ENCODE measurements at regions not wholly inside any gene's neighbourhood (a gene's known extent, or its start where the extent isn't known, plus 50 kb on each side); places are given as distances from the start of the nearest gene placed in this dataset.

GRCh38 chr3:162376761-162377160 is 880.2 kb downstream of the OTOL1 start:
- TF ChIP-seq EP300 (IDR thresholded peaks at IDR 0.05) (no peak), POLR2A (IDR thresholded peaks at IDR 0.05) (no peak), POLR2AphosphoS5 (IDR thresholded peaks at IDR 0.05) (no peak), CTCF (IDR thresholded peaks at IDR 0.05) (no peak)
- ATAC-seq: no peak
- 55 to 58% methylated on average over 1 of the region's 1 CpG for WGBS, 2 donors (ENCODE audit: low coverage in 1 of 2)
- Histone ChIP-seq H3K4me1 (no peaks in the 10 kb centered on the region), H3K27me3 (no peaks in the 10 kb centered on the region), H3K27ac (no peak overlapping the region), H3K36me3 (no peaks in the 10 kb centered on the region), H3K9me3 (no peaks in the 10 kb centered on the region), H3K4me3 (no peak overlapping the region)

GRCh38 chr3:162377608-162378007 is 881.0 kb downstream of the OTOL1 start:
- no peaks in the 10 kb centered on the region for H3K36me3 ChIP-seq
- no peak for ATAC-seq
- WGBS, 2 donors (ENCODE audit: low coverage in 1 of 2): 87 to 100% methylated on average over 2 to 5 of the region's 5 CpGs

GRCh38 chr3:162385387-162385786 is 888.8 kb downstream of the OTOL1 start:
- no peak overlapping the region for H3K27ac ChIP-seq

More at GRCh38 chr3:162377608-162378007, 881.0 kb downstream of the OTOL1 start:
- Histone ChIP-seq H3K9me3 (no peaks in the 10 kb centered on the region), H3K4me1 (no peaks in the 10 kb centered on the region), H3K27me3 (no peaks in the 10 kb centered on the region), H3K27ac (no peak overlapping the region), H3K4me3 (no peak overlapping the region)
- TF ChIP-seq EP300 (IDR thresholded peaks at IDR 0.05) (no peak), POLR2AphosphoS5 (IDR thresholded peaks at IDR 0.05) (no peak), CTCF (IDR thresholded peaks at IDR 0.05) (no peak), POLR2A (IDR thresholded peaks at IDR 0.05) (no peak)

GRCh38 chr3:162390891-162391290 is 894.3 kb downstream of the OTOL1 start:
- ATAC-seq: no peak
- no peaks in the 10 kb centered on the region for H3K36me3 ChIP-seq
- no peaks in the 10 kb centered on the region for H3K27me3 ChIP-seq
- WGBS, 2 donors (ENCODE audit: low coverage in 1 of 2): 48 to 83% methylated on average over 1 to 3 of the region's 3 CpGs
- no peak overlapping the region for H3K4me3 ChIP-seq
- TF ChIP-seq POLR2AphosphoS5 (IDR thresholded peaks at IDR 0.05) (no peak), POLR2A (IDR thresholded peaks at IDR 0.05) (no peak), EP300 (IDR thresholded peaks at IDR 0.05) (no peak)
- no peak overlapping the region for H3K27ac ChIP-seq
- no peaks in the 10 kb centered on the region for H3K9me3 ChIP-seq
- no peaks in the 10 kb centered on the region for H3K4me1 ChIP-seq

More at GRCh38 chr3:162385387-162385786, 888.8 kb downstream of the OTOL1 start:
- WGBS, 2 donors (ENCODE audit: low coverage in 1 of 2): 77 to 79% methylated on average over 1 of the region's 1 CpG
- H3K4me1 ChIP-seq: no peaks in the 10 kb centered on the region
- no peaks in the 10 kb centered on the region for H3K36me3 ChIP-seq
- H3K27me3 ChIP-seq: no peaks in the 10 kb centered on the region
- TF ChIP-seq POLR2A (IDR thresholded peaks at IDR 0.05): no peak
- TF ChIP-seq POLR2AphosphoS5 (IDR thresholded peaks at IDR 0.05): no peak
- TF ChIP-seq CTCF (IDR thresholded peaks at IDR 0.05): no peak
- no peak for TF ChIP-seq EP300 (IDR thresholded peaks at IDR 0.05)
- H3K9me3 ChIP-seq: no peaks in the 10 kb centered on the region
- ATAC-seq: no peak
- no peak overlapping the region for H3K4me3 ChIP-seq

- H3K27me3 ChIP-seq: no peaks in the 10 kb centered on the region
- no peaks in the 10 kb centered on the region for H3K36me3 ChIP-seq
- H3K4me1 ChIP-seq: no peaks in the 10 kb centered on the region
- TF ChIP-seq EP300 (IDR thresholded peaks at IDR 0.05) (no peak), POLR2AphosphoS5 (IDR thresholded peaks at IDR 0.05) (no peak), CTCF (IDR thresholded peaks at IDR 0.05) (no peak), POLR2A (IDR thresholded peaks at IDR 0.05) (no peak)
- no peak for ATAC-seq
- no peak overlapping the region for H3K27ac ChIP-seq
- H3K9me3 ChIP-seq: no peaks in the 10 kb centered on the region
- H3K4me3 ChIP-seq: no peak overlapping the region
- 27 to 56% methylated on average over 1 to 2 of the region's 2 CpGs for WGBS, 2 donors (ENCODE audit: low coverage in 1 of 2)
Observed at GRCh38 chr3:162391301-162391700, 894.7 kb downstream of the OTOL1 start.

All from gastroesophageal sphincter (tissue), 4 donors.